Progenitor cell of endocrine pancreas (in vitro differentiated cells): ENCODE measurements at regions not wholly inside any gene's neighbourhood (a gene's known extent, or its start where the extent isn't known, plus 50 kb on each side); places are given as distances from the start of the nearest gene placed in this dataset.

ENCODE experiments used
- DNase-seq: peaks from one replicate; pipeline ENCODE4 v3.0.0; 2021; ENCODE audit warnings: low spot score; ENCODE audit not compliant: unreplicated experiment
- H3K27ac Mint-ChIP-seq: 2 replicates; pipeline ENCODE4 v1.8.0; 2021; ENCODE audit warnings: mild to moderate bottlenecking, moderate library complexity, mixed read lengths
- H3K27me3 Mint-ChIP-seq: 2 replicates; pipeline ENCODE4 v1.8.0; 2021; ENCODE audit warnings: mixed read lengths
- H3K36me3 Mint-ChIP-seq: 2 replicates; pipeline ENCODE4 v1.8.0; 2022; ENCODE audit warnings: mixed read lengths; ENCODE audit not compliant: insufficient read depth
- H3K4me1 Mint-ChIP-seq: 2 replicates; pipeline ENCODE4 v1.8.0; 2021; ENCODE audit warnings: low read depth, mixed read lengths
- H3K4me3 Mint-ChIP-seq: 2 replicates; pipeline ENCODE4 v1.8.0; 2021; ENCODE audit warnings: low read depth, mild to moderate bottlenecking, moderate library complexity, mixed read lengths
- H3K9me3 Mint-ChIP-seq: 2 replicates; pipeline ENCODE4 v1.8.0; 2021; ENCODE audit warnings: low read depth, mixed read lengths
- CTCF ChIP-seq: fragments of 200-600 bp; sonication (generic); IDR thresholded peaks from one replicate; pipeline ENCODE4 v1.5.0; 2021; ENCODE audit warnings: antibody characterized with exemption, mild to moderate bottlenecking; ENCODE audit not compliant: unreplicated experiment

- Mint-ChIP-seq H3K4me3 (no peak overlapping the region), H3K27ac (no peak overlapping the region), H3K27me3 (no peaks in the 10 kb centered on the region), H3K4me1 (peaks cover 6% of the 10 kb centered on the region), H3K36me3 (peaks cover 3% of the 10 kb centered on the region), H3K9me3 (peaks cover 12% of the 10 kb centered on the region)
- no peak for DNase-seq
- TF ChIP-seq CTCF: no peak
Measured at GRCh38 chr5:38742821-38743220, 103.0 kb upstream of the OSMR start.

DNA sequence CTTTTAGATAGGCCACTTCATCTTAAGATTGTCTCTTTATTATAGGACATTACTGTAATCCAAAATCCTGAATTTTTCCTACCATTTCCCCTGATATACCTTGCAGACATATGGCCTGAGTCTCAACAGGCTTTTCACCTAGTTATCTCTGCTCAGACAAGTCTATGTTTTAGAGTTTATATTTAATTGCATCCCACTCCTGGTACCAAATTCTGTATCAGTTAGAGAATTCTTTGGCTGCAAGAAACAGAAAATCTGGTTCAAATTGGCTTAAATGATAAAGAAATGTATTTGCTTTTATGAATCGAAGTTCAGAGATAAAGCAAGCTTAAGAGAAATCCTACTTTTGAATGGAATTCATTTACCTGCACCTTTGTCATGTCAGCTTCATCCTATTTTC is 102.2 kb upstream of the OSMR start:
- Mint-ChIP-seq H3K36me3 (peaks cover 3% of the 10 kb centered on the region), H3K9me3 (peaks cover 12% of the 10 kb centered on the region), H3K27ac (no peak overlapping the region), H3K4me1 (peaks cover 6% of the 10 kb centered on the region), H3K27me3 (no peaks in the 10 kb centered on the region), H3K4me3 (no peak overlapping the region)
- DNase-seq: no peak
- no peak for TF ChIP-seq CTCF

DNA sequence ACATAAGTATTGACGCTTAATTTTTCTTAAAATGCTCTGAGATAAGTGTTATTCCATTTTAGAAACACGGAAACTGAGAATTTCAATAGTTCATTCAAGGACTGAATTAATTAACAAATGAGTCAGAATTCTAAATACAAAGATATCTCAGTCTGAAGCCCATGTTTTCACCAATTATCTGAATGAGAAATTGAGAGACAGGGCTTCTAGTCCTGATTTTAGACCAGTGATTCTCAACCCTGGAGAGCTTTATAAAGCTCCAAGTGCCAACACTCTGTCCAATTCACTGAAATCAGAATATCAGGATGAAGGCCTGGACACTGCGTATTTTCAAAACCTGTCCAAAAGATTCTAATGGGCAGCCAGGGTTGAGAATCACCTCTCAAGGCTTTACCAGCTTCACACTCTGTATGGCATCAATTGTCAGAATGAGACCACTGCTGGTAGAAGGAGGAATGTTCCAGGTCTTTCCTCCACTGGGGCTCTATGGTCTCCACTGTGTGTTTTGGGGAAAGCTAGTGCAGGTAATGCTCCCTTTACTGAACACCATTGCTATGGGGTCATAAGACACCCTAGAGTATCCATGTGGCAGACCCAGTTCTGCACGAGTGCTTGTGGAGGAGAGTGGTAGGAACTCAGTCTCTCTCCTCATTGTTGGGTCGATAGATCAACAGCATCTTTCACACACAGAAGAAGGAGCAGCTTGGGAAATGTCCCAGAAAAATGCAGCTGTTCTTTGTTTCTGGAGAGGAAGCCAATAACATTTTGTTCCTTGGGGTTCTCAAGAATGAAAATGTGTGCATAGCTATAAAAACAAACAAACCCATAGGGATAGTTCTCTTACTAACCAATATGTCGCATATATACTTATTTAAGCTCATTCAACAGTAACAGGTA is 99.7 kb upstream of the OSMR start:
- Mint-ChIP-seq H3K36me3 (peaks cover 3% of the 10 kb centered on the region), H3K27me3 (peaks cover 8% of the 10 kb centered on the region), H3K9me3 (peaks cover 12% of the 10 kb centered on the region), H3K4me3 (no peak overlapping the region), H3K4me1 (no peaks in the 10 kb centered on the region), H3K27ac (no peak overlapping the region)
- DNase-seq: no peak
- no peak for TF ChIP-seq CTCF

GRCh38 chr5:38749861-38750260 is 96.0 kb upstream of the OSMR start:
- no peaks in the 10 kb centered on the region for H3K36me3 Mint-ChIP-seq
- H3K4me1 Mint-ChIP-seq: no peaks in the 10 kb centered on the region
- peaks cover 12% of the 10 kb centered on the region for H3K27me3 Mint-ChIP-seq
- H3K4me3 Mint-ChIP-seq: no peak overlapping the region
- no peak for TF ChIP-seq CTCF
- DNase-seq: no peak
- H3K9me3 Mint-ChIP-seq: no peaks in the 10 kb centered on the region
- H3K27ac Mint-ChIP-seq: no peak overlapping the region

DNA sequence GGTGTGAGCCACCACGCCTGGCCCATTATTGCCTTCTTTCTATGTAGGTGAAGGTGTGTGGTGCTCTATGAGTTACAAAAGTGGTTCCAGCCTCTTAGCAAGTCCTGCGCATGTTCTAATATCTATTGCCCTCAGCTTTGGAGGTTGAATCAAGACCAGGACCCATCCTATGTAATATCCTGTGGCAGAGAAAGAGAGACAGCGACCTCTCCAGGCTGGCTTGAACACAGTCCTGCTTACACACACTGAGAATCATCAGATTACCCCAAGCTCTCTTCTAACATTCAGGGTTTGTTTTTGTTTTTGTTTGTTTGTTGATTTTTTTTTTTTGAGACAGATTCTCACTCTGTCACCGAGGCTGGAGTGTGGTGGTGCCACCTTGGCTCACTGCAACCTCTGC is 94.7 kb upstream of the OSMR start:
- H3K4me1 Mint-ChIP-seq: peaks cover 1% of the 10 kb centered on the region
- H3K27me3 Mint-ChIP-seq: peaks cover 12% of the 10 kb centered on the region
- no peak overlapping the region for H3K4me3 Mint-ChIP-seq
- no peak for DNase-seq
- TF ChIP-seq CTCF: no peak
- no peak overlapping the region for H3K27ac Mint-ChIP-seq
- H3K36me3 Mint-ChIP-seq: no peaks in the 10 kb centered on the region
- no peaks in the 10 kb centered on the region for H3K9me3 Mint-ChIP-seq
